Neural cell (in vitro differentiated cells): ENCODE measurements at regions not wholly inside any gene's neighbourhood (a gene's known extent, or its start where the extent isn't known, plus 50 kb on each side); places are given as distances from the start of the nearest gene placed in this dataset.

Experiments used
- H2AFZ ChIP-seq: fragments of 200-600, 300-800 bp; sonication (generic), shearing (Covaris generic); 2 replicates; pipeline ENCODE4 v1.6.0; 2014; ENCODE audit warnings: low read depth, mild to moderate bottlenecking, antibody characterized with exemption, low read length, moderate library complexity
- H3F3A ChIP-seq: fragments of 200-600 bp; shearing (Covaris generic); 2 replicates; pipeline ENCODE4 v1.6.1; 2016; ENCODE audit warnings: mild to moderate bottlenecking, moderate library complexity, mixed read lengths, antibody characterized with exemption, low read length; ENCODE audit not compliant: insufficient read depth, poor library complexity, severe bottlenecking
- H3K27ac ChIP-seq: fragments of 200-600, 300-800 bp; sonication (generic), shearing (Covaris generic); 2 replicates; pipeline ENCODE4 v1.5.1; 2014; ENCODE audit warnings: mild to moderate bottlenecking, low read length, moderate library complexity
- H3K27me3 ChIP-seq: fragments of 300-800, 200-600 bp; sonication (generic), shearing (Covaris generic); 2 replicates; pipeline ENCODE4 v1.6.0; 2014; ENCODE audit warnings: mild to moderate bottlenecking, low read depth, low read length, moderate library complexity; ENCODE audit not compliant: insufficient read depth
- H3K36me3 ChIP-seq: fragments of 300-800, 200-600 bp; sonication (generic), shearing (Covaris generic); 2 replicates; pipeline ENCODE4 v1.5.1; 2014; ENCODE audit warnings: mild to moderate bottlenecking, antibody characterized with exemption, low read length, moderate library complexity; ENCODE audit not compliant: insufficient read depth
- H3K4me2 ChIP-seq: fragments of 300-800, 200-600 bp; sonication (generic), shearing (Covaris generic); 2 replicates; pipeline ENCODE4 v1.6.0; 2014; ENCODE audit warnings: mild to moderate bottlenecking, low read length
- H3K4me3 ChIP-seq: fragments of 300-800, 200-600 bp; sonication (generic), shearing (Covaris generic); 2 replicates; pipeline ENCODE4 v1.5.1; 2014; ENCODE audit warnings: mild to moderate bottlenecking, low read length, moderate library complexity
- H3K79me2 ChIP-seq: fragments of 200-600 bp; shearing (Covaris generic); replicated peaks from 2 replicates; pipeline ENCODE4 v1.6.0; 2014; ENCODE audit warnings: mild to moderate bottlenecking, low read length, moderate library complexity; ENCODE audit not compliant: insufficient read depth
- H3K9ac ChIP-seq: fragments of 300-800, 200-600 bp; sonication (generic), shearing (Covaris generic); 2 replicates; pipeline ENCODE4 v1.6.1; 2016; ENCODE audit warnings: mild to moderate bottlenecking, low read length, mixed read lengths
- H3K9me2 ChIP-seq: fragments of 200-600 bp; shearing (Covaris generic); 2 replicates; pipeline ENCODE4 v1.6.1; 2016; ENCODE audit warnings: mild to moderate bottlenecking, low read length, mixed read lengths; ENCODE audit not compliant: insufficient read depth
- H3K9me3 ChIP-seq: fragments of 200-600, 300-800 bp; sonication (generic), shearing (Covaris generic); 2 replicates; pipeline ENCODE4 v1.6.1; 2016; ENCODE audit warnings: mild to moderate bottlenecking, mixed run types, low read length, moderate library complexity, mixed read lengths
- H4K20me1 ChIP-seq: fragments of 200-600 bp; shearing (Covaris generic); 2 replicates; pipeline ENCODE4 v1.6.1; 2016; ENCODE audit warnings: mild to moderate bottlenecking, mixed run types; ENCODE audit not compliant: insufficient read depth
- CTCF ChIP-seq: fragments of 450-650 bp; IDR thresholded peaks from 2 replicates; pipeline ENCODE4 v1.5.1; 2014; ENCODE audit warnings: antibody characterized with exemption, mild to moderate bottlenecking, moderate library complexity; ENCODE audit not compliant: poor library complexity, severe bottlenecking
- EP300 ChIP-seq: fragments of 450-650 bp; conservative IDR thresholded peaks from 2 replicates; pipeline ENCODE4 v1.6.1; 2014; ENCODE audit warnings: antibody characterized with exemption, mild to moderate bottlenecking, moderate library complexity; ENCODE audit not compliant: poor library complexity, severe bottlenecking
- EZH2 ChIP-seq: fragments of 200-600, 300-800 bp; shearing (Covaris generic), sonication (generic); IDR thresholded peaks from 2 replicates; pipeline ENCODE4 v1.6.1; 2014; ENCODE audit warnings: antibody characterized with exemption, low read length, borderline replicate concordance, mild to moderate bottlenecking; ENCODE audit not compliant: insufficient read depth, poor library complexity, severe bottlenecking
- MXI1 ChIP-seq: fragments of 450-650 bp; conservative IDR thresholded peaks from 2 replicates; pipeline ENCODE4 v1.6.1; 2014; ENCODE audit warnings: antibody characterized with exemption, mild to moderate bottlenecking; ENCODE audit not compliant: poor library complexity, severe bottlenecking
- POLR2AphosphoS5 ChIP-seq: IDR thresholded peaks from 2 replicates; pipeline ENCODE4 v1.6.1; 2012
- RAD21 ChIP-seq: fragments of 450-650 bp; conservative IDR thresholded peaks from 2 replicates; pipeline ENCODE4 v1.6.1; 2014; ENCODE audit warnings: antibody characterized with exemption, mild to moderate bottlenecking, moderate library complexity
- SMC3 ChIP-seq: fragments of 450-650 bp; conservative IDR thresholded peaks from 2 replicates; pipeline ENCODE4 v1.6.1; 2014; ENCODE audit warnings: antibody characterized with exemption, mild to moderate bottlenecking, moderate library complexity; ENCODE audit not compliant: poor library complexity
- TAF1 ChIP-seq: IDR thresholded peaks from 2 replicates; pipeline ENCODE4 v1.6.1; 2012; ENCODE audit warnings: low read depth
- TF ChIP-seq, protein P1 (sequence below): IDR thresholded peaks from 2 replicates; pipeline ENCODE4 v1.6.1; 2012; ENCODE audit warnings: borderline replicate concordance

DNA sequence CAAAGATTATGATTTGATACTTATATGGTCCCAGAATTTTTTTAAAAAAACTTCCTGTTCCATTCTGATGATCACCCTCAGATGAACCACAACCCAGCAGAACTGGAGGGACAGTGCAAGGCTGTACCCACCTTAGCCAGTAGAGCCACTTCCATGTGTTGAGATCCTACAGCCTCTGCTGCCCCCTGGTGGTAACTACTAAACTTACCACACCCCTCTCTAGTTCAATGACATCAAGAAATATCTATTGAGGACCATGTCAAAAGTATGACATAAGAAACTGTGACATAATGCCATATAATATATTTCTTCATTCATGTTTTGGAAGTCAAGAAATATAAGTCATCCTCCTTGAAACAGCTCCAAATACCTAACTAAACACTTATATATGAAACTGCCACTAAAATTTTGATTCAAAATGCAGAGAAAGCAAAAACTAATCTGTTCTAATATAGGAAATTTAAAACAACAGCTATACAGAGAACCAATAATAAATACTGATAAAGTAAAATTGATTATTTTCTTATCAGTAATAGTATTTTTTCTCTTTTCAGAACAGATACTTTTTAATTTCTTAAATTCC is 412.6 kb downstream of the KCTD12 start:
- H3K9me2 ChIP-seq, result no peaks in the 10 kb centered on the region
- no peaks in the 10 kb centered on the region for H3K9me3 ChIP-seq
- H3K4me3 ChIP-seq, result no peak overlapping the region
- H3F3A ChIP-seq, result no peaks in the 10 kb centered on the region
- H3K9ac ChIP-seq, result no peak overlapping the region
- no peak overlapping the region for H2AFZ ChIP-seq
- no peak overlapping the region for H3K27ac ChIP-seq
- H3K79me2 ChIP-seq, result no peaks in the 10 kb centered on the region
- H3K4me2 ChIP-seq, result no peak overlapping the region
- TF ChIP-seq, protein P1, sequence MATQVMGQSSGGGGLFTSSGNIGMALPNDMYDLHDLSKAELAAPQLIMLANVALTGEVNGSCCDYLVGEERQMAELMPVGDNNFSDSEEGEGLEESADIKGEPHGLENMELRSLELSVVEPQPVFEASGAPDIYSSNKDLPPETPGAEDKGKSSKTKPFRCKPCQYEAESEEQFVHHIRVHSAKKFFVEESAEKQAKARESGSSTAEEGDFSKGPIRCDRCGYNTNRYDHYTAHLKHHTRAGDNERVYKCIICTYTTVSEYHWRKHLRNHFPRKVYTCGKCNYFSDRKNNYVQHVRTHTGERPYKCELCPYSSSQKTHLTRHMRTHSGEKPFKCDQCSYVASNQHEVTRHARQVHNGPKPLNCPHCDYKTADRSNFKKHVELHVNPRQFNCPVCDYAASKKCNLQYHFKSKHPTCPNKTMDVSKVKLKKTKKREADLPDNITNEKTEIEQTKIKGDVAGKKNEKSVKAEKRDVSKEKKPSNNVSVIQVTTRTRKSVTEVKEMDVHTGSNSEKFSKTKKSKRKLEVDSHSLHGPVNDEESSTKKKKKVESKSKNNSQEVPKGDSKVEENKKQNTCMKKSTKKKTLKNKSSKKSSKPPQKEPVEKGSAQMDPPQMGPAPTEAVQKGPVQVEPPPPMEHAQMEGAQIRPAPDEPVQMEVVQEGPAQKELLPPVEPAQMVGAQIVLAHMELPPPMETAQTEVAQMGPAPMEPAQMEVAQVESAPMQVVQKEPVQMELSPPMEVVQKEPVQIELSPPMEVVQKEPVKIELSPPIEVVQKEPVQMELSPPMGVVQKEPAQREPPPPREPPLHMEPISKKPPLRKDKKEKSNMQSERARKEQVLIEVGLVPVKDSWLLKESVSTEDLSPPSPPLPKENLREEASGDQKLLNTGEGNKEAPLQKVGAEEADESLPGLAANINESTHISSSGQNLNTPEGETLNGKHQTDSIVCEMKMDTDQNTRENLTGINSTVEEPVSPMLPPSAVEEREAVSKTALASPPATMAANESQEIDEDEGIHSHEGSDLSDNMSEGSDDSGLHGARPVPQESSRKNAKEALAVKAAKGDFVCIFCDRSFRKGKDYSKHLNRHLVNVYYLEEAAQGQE, result no peak
- TF ChIP-seq SMC3 (peak; percentile 97), MXI1 (peak; percentile 19), EP300 (no peak), EZH2 (no peak), CTCF (peak; percentile 88), TAF1 (no peak), POLR2AphosphoS5 (no peak), RAD21 (peak; percentile 94)
- H4K20me1 ChIP-seq, result no peaks in the 10 kb centered on the region
- no peaks in the 10 kb centered on the region for H3K27me3 ChIP-seq
- no peaks in the 10 kb centered on the region for H3K36me3 ChIP-seq

DNA sequence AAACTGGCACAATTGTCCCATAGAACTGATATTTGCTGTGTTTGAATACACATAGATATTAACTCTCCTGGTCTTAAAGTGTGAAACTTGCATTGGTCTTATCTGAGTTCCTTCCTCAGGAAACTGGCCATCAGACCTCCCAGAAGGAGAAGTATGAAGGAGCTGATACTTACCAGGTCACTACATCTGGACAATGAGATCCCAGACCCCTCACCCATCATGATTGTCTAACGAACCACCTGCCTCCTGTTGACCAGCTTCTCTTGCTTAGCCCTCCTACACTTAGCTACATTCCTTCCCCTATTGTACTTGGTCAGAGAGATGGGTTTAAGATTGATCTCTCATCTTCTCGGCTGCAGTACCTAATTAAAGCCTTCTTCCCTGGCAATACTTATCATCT is 413.3 kb downstream of the KCTD12 start:
- Histone ChIP-seq H3K4me3 (no peak overlapping the region), H3K4me2 (no peak overlapping the region), H4K20me1 (no peaks in the 10 kb centered on the region), H3K79me2 (no peaks in the 10 kb centered on the region), H3K27me3 (no peaks in the 10 kb centered on the region), H3K9me2 (no peaks in the 10 kb centered on the region), H3K27ac (no peak overlapping the region), H3K36me3 (no peaks in the 10 kb centered on the region), H3F3A (no peaks in the 10 kb centered on the region), H3K9me3 (no peaks in the 10 kb centered on the region), H2AFZ (no peak overlapping the region), H3K9ac (no peak overlapping the region)
- TF ChIP-seq, protein P1, result no peak
- TF ChIP-seq EZH2 (no peak), CTCF (no peak), TAF1 (no peak), EP300 (no peak), POLR2AphosphoS5 (no peak), SMC3 (no peak), MXI1 (no peak), RAD21 (no peak)
